Brain microvascular endothelial cell (primary cell): ENCODE measurements at regions not wholly inside any gene's neighbourhood (a gene's known extent, or its start where the extent isn't known, plus 50 kb on each side); places are given as distances from the start of the nearest gene placed in this dataset.
A peak's percentile ranks its signal among the peaks of the same experiment; 100 is the strongest.

Experiments
- DNase-seq: peaks from one replicate; pipeline ENCODE4 v3.0.0-alpha.2; 2020
- H3K27ac ChIP-seq: fragments of 250-450 bp; sonication (Bioruptor Pico); 2 replicates; pipeline ENCODE4 v1.5.1; 2020; ENCODE audit warnings: mild to moderate bottlenecking, moderate library complexity
- H3K27me3 ChIP-seq: fragments of 250-450 bp; sonication (Bioruptor Pico); replicated peaks from 2 replicates; pipeline ENCODE4 v1.5.1; 2020; ENCODE audit warnings: mild to moderate bottlenecking
- H3K36me3 ChIP-seq: fragments of 250-450 bp; sonication (Bioruptor Pico); replicated peaks from 2 replicates; pipeline ENCODE4 v1.5.1; 2020; ENCODE audit warnings: mild to moderate bottlenecking
- H3K4me3 ChIP-seq: 2 replicates; pipeline ENCODE4 v1.5.1; 2011; ENCODE audit warnings: low read depth, mild to moderate bottlenecking, control low read depth, low read length, moderate library complexity
- in situ Hi-C: cut with HindIII; loops from 2 replicates; pipeline ENCODE4 v1.10.0; 2017; ENCODE audit warnings: low sequenced_read_pairs, low pct_ligation_motif_present
- TF ChIP-seq, protein P1 (sequence below): IDR thresholded peaks from 2 replicates; pipeline ENCODE4 v1.5.1; 2011; ENCODE audit warnings: low read depth, mild to moderate bottlenecking, moderate library complexity, low read length, control low read depth, inconsistent platforms; ENCODE audit errors: missing control alignments

DNA sequence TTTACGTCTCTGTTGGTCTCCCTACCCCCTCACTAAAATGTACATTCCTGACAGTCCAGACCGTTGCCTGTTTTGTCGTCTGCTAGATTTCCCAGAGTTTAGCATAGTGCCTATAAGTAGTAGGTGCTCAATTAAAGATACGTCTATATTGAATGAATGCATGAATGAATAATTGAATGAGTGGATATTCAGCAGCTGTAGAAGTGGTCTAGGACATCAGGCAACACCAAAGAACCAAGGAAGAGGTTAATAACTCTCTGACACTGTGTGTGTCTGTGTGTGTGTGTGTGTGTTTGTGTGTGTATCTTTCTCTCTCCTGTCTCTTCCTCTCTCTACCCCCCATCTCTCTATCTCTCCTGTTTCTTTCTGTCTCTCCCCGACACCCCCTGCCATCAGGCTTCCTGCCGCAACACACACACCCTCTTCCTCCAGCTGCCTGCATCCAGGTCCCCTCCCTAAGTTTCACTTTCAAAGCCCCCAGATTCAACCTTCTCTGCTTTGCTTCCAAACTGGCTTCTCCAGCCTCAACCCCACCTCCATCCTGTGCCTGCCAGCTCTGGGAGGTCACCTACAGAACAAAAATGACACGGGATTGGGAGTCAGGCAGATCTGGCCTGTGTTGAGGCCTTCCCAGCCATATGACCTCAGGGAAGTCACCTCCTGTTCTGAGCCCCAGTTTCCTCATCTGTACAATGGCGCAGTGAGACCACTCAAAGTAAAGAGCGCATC, 119.9 kb upstream of the NCOR2 start:
- DNase-seq = no peak
- in situ Hi-C loops = no loop called here
- no peaks in the 10 kb centered on the region for H3K27me3 ChIP-seq
- H3K27ac ChIP-seq = no peak overlapping the region
- no peak overlapping the region for H3K4me3 ChIP-seq
- H3K36me3 ChIP-seq = no peaks in the 10 kb centered on the region
- TF ChIP-seq, protein P1, sequence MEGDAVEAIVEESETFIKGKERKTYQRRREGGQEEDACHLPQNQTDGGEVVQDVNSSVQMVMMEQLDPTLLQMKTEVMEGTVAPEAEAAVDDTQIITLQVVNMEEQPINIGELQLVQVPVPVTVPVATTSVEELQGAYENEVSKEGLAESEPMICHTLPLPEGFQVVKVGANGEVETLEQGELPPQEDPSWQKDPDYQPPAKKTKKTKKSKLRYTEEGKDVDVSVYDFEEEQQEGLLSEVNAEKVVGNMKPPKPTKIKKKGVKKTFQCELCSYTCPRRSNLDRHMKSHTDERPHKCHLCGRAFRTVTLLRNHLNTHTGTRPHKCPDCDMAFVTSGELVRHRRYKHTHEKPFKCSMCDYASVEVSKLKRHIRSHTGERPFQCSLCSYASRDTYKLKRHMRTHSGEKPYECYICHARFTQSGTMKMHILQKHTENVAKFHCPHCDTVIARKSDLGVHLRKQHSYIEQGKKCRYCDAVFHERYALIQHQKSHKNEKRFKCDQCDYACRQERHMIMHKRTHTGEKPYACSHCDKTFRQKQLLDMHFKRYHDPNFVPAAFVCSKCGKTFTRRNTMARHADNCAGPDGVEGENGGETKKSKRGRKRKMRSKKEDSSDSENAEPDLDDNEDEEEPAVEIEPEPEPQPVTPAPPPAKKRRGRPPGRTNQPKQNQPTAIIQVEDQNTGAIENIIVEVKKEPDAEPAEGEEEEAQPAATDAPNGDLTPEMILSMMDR = no peak

DNA sequence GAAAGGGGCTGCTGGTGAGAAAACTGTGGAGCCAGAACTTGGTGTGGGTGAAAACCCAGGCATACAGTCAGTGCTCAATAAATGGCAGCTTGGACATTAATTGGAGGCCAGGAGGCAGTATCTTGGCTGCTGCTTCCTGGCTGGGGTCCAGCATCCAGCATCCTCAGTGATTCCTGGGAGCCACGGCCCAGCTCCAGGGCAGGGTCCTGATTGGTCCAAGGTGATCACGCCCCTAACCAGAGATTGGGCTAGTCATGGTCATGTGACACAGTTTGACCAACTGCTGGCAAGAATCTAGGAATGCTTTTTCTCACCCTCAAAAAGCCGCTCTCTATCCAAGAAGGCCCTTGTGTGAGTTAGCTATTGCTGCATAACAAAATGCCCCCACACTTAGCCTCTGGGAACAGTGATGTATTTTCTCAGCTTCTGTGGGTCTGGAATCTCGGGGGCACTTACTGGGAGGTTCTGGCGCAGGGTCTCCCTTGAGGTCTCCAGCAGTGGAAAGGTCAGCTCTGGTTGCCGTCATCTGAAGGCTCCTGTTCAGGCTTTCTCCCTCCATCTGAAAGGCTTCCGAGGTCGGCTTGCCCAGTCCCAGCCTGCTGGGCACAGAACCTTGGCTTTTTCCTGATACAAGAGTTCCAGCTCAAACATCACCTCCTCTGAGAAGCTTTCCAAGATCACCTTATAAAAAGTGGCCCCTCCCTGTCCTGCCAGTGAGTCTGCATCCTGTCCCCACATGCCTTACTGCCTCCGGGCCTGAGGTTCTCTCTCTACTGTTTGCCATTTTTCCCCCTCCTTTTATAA, 119.2 kb upstream of the NCOR2 start:
- no peaks in the 10 kb centered on the region for H3K27me3 ChIP-seq
- H3K27ac ChIP-seq = peak overlapping the region; percentile 61
- in situ Hi-C loops = no loop called here
- TF ChIP-seq, protein P1 = no peak
- no peaks in the 10 kb centered on the region for H3K36me3 ChIP-seq
- no peak for DNase-seq
- H3K4me3 ChIP-seq = no peak overlapping the region

DNA sequence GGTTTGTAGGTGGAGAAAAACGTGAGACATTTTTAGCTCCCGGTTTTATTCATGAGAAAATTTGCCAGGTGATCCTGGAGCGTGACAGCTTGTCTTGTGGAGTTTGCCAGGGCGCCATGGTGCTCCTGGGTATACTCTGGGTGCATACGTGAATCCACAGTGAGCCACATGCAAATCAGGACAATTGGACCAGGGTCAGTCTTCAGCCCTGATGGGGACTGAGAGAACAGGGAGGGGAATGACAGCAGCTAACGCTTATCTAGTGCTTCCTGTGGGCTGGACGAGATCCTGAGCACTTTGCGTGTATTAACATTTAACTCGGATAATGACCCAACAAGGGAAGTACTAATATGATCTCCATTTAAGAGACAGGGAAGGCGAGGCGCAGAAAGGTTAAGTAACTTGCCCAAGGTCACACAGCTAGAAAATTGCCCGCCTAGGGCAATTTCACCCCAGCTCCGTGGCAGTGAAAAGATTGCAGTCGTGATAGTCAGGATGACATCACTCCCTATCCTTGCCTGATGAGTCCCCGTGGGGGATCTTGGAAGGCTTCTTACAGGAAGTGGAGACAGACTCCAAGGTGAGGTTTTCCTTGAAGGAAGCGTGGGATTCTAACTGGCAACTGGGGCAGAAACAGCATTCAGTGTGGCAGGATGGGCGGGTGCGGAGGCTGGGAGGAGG, 118.4 kb upstream of the NCOR2 start:
- peak overlapping the region; percentile 61 for H3K27ac ChIP-seq
- H3K4me3 ChIP-seq = no peak overlapping the region
- TF ChIP-seq, protein P1 = no peak
- H3K27me3 ChIP-seq = no peaks in the 10 kb centered on the region
- H3K36me3 ChIP-seq = no peaks in the 10 kb centered on the region
- in situ Hi-C loops = no loop called here
- DNase-seq = peak; percentile 54

DNA sequence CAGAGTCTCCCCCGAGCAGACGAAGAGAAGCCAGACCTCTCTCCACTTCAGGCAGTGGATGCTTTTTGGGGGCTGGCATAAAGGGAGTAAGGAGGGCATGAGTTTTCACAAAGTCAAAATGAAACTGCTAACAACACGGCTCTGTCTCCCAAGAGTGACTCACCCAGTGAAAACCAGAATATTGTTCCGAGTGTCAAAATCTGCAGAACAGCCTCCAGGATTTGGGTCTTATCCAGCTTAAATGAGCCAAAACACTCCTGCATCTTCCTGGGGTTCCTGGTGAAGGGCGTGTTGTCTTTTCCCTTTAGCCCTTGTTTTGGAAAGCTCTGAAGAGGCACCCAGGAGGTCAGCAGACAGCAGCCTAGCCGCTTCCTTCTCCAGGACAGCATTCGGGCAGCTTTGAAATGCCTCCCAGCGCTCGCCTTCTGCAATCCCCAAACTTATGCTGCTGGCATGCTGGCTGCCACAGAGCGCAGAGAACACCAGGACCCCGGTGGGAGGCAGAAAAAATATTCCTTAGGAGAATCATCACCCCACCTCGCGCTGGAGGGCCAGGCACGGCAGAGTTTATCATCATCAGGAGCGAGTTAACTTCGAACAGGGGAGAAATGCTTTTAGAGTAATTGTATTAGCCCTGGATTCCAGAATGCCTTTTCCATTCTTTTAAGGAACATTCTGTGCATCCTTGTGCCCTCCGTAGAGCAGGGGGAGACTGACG, 117.7 kb upstream of the NCOR2 start:
- Histone ChIP-seq H3K27me3 (no peaks in the 10 kb centered on the region), H3K36me3 (no peaks in the 10 kb centered on the region), H3K27ac (peak overlapping the region; percentile 61), H3K4me3 (peak overlapping the region; percentile 33)
- TF ChIP-seq, protein P1 = no peak
- DNase-seq = peak; percentile 51
- in situ Hi-C loops = no loop called here

DNA sequence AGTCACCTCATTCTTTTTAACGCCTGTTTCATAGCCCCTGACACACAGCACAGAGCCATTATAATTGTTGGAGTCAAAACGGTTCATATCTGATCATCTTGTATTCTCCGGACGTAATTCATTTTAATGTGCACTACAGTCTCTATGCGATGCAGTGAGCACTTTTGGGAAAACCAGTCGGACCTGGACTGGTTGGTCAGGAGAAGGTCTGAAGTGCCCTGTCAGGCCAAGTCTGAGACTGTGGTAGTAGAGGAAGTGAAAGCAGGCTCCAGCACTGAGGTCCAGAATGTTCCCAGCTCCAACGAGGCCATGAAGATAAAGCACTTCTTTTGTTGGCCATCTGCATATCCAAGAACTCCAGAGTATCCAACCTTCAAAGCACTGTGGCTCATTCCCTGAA, 117.1 kb upstream of the NCOR2 start:
- Histone ChIP-seq H3K27me3 (no peaks in the 10 kb centered on the region), H3K4me3 (peak overlapping the region; percentile 22), H3K36me3 (no peaks in the 10 kb centered on the region), H3K27ac (peak overlapping the region; percentile 61)
- no peak for DNase-seq
- in situ Hi-C loops = no loop called here
- TF ChIP-seq, protein P1 = no peak
